ENCODE measurements at regions not wholly inside any gene's neighbourhood (a gene's known extent, or its start where the extent isn't known, plus 50 kb on each side); places are given as distances from the start of the nearest gene placed in this dataset.

GRCh38 chr5:36363744-36364143 lies 62.0 kb upstream of the RANBP3L start:
- TF ChIP-seq POLR2A (IDR thresholded peaks at IDR 0.05) = no peak
- TF ChIP-seq CTCF (IDR thresholded peaks at IDR 0.05) = no peak
- no peak for TF ChIP-seq EP300 (IDR thresholded peaks at IDR 0.05)

All from tibial nerve (tissue), 4 donors.